Endothelial cell of umbilical vein (primary cell): ENCODE measurements at regions not wholly inside any gene's neighbourhood (a gene's known extent, or its start where the extent isn't known, plus 50 kb on each side); places are given as distances from the start of the nearest gene placed in this dataset.

Experiments used
- BruUV-seq: library from RNA; stranded (reverse); fragments of 400-500 nt; replicated peaks from 2 replicates; lab custom pipeline; 2021; lab: Mats Ljungman, UMichigan
- CTCF ChIA-PET: fragments of 300-600, 350-600 bp; sonication (Branson Sonifier 250); formaldehyde crosslinking; loops from one replicate; lab custom pipeline; 2021; ENCODE audit warnings: antibody characterized with exemption, inconsistent platforms; lab: Charles Lee
- POLR2A ChIA-PET: fragments of 300-600, 350-600 bp; sonication (Branson Sonifier 250); formaldehyde crosslinking; loops from one replicate; lab custom pipeline; 2021; ENCODE audit warnings: antibody characterized with exemption, inconsistent platforms; lab: Charles Lee
- DNase-seq: peaks from one replicate; pipeline ENCODE4 v3.0.0-alpha.2; 2011; ENCODE audit warnings: low read depth, low spot score
- FAIRE-seq: peaks from 2 replicates; lab custom pipeline; 2011; peaks lifted over from hg19 to GRCh38; lab: Jason Lieb, UNC
- H2AFZ ChIP-seq: 2 replicates; pipeline ENCODE4 v1.6.0; 2012; ENCODE audit warnings: low read depth, low read length, control low read depth, inconsistent platforms
- H3K27ac ChIP-seq: 2 replicates; pipeline ENCODE4 v1.5.1; 2011; ENCODE audit warnings: low read depth, mild to moderate bottlenecking, control low read depth, low read length, moderate library complexity; ENCODE audit not compliant: insufficient read depth
- H3K27me3 ChIP-seq, 2 experiments: 2 replicates each; pipeline versions ENCODE4 v1.6.0 to v1.6.1; 2011; ENCODE audit warnings: low read length in 2 of 2, mixed read lengths in 1 of 2; ENCODE audit not compliant: control insufficient read depth in 2 of 2, insufficient read depth in 2 of 2
- H3K36me3 ChIP-seq, 2 experiments: 2 replicates in 1 of 2; 3 replicates in 1 of 2; pipeline ENCODE4 v1.5.1; 2011; ENCODE audit warnings: low read length in 2 of 2, mild to moderate bottlenecking in 1 of 2, moderate library complexity in 1 of 2; ENCODE audit not compliant: control insufficient read depth in 2 of 2, insufficient read depth in 2 of 2; ENCODE audit errors: extremely low read depth in 1 of 2
- H3K4me1 ChIP-seq: 3 replicates; pipeline ENCODE4 v1.5.1; 2011; ENCODE audit warnings: mild to moderate bottlenecking, low read length; ENCODE audit not compliant: control insufficient read depth, insufficient read depth; ENCODE audit errors: extremely low read depth
- H3K4me2 ChIP-seq: 2 replicates; pipeline ENCODE4 v1.6.1; 2011; ENCODE audit warnings: low read length, control low read depth, mixed read lengths; ENCODE audit not compliant: insufficient read depth
- H3K4me3 ChIP-seq, 3 experiments: fragments of 200-600 bp in 1 of 3; sonication (generic), shearing (Covaris generic) in 1 of 3; replicated peaks in 1 of 3; 2 replicates each; pipeline ENCODE4 v1.5.1; 2011 to 2016; ENCODE audit warnings: control low read depth in 3 of 3, low read length in 3 of 3, mild to moderate bottlenecking in 2 of 3, inconsistent platforms in 1 of 3, low read depth in 1 of 3, moderate library complexity in 1 of 3; ENCODE audit not compliant: insufficient read depth in 1 of 3
- H3K79me2 ChIP-seq: 2 replicates; pipeline ENCODE4 v1.6.0; 2012; ENCODE audit warnings: low read length, inconsistent platforms; ENCODE audit not compliant: control insufficient read depth, insufficient read depth
- H3K9ac ChIP-seq: replicated peaks from 2 replicates; pipeline ENCODE3; 2011; ENCODE audit warnings: low read length, control low read depth; ENCODE audit not compliant: insufficient read depth; ENCODE audit errors: extremely low read depth
- H3K9me1 ChIP-seq: replicated peaks from 3 replicates; pipeline ENCODE4 v1.6.0; 2011; ENCODE audit warnings: mild to moderate bottlenecking, low read length; ENCODE audit not compliant: control insufficient read depth, insufficient read depth; ENCODE audit errors: extremely low read depth
- H3K9me3 ChIP-seq: replicated peaks from 2 replicates; pipeline ENCODE4 v1.5.1; 2012; ENCODE audit warnings: low read length, inconsistent platforms; ENCODE audit not compliant: control insufficient read depth, insufficient read depth
- H4K20me1 ChIP-seq: replicated peaks from 2 replicates; pipeline ENCODE3; 2011; ENCODE audit warnings: mild to moderate bottlenecking, low read length; ENCODE audit not compliant: control insufficient read depth, insufficient read depth; ENCODE audit errors: extremely low read depth
- EZH2 ChIP-seq: IDR thresholded peaks from 2 replicates; pipeline ENCODE4 v1.6.1; 2012; ENCODE audit warnings: borderline replicate concordance, low read depth, mild to moderate bottlenecking, moderate library complexity, low read length, inconsistent platforms; ENCODE audit not compliant: severe bottlenecking
- FOS ChIP-seq: IDR thresholded peaks from 2 replicates; pipeline ENCODE4 v1.6.1; 2011; ENCODE audit warnings: mild to moderate bottlenecking, low read length, moderate library complexity, borderline replicate concordance; ENCODE audit not compliant: insufficient read depth
- GATA2 ChIP-seq: IDR thresholded peaks from 2 replicates; pipeline ENCODE4 v1.7.0; 2011; ENCODE audit warnings: low read depth, mild to moderate bottlenecking, moderate library complexity, mixed read lengths, low read length; ENCODE audit not compliant: insufficient read length, insufficient read depth
- JUN ChIP-seq: IDR thresholded peaks from 2 replicates; pipeline ENCODE4 v1.6.1; 2011; ENCODE audit warnings: borderline replicate concordance, low read depth; ENCODE audit not compliant: insufficient read length, insufficient read depth
- MYC ChIP-seq: IDR thresholded peaks from one replicate; pipeline ENCODE4 v1.6.1; 2011; ENCODE audit warnings: mild to moderate bottlenecking, low read depth, low read length
- POLR2A ChIP-seq: IDR thresholded peaks from 2 replicates; pipeline ENCODE4 v1.6.1; 2012; ENCODE audit warnings: low read depth, mild to moderate bottlenecking, control low read depth, low read length
- POLR2AphosphoS5 ChIP-seq: IDR thresholded peaks from 2 replicates; pipeline ENCODE4 v1.6.1; 2012; ENCODE audit warnings: low read depth, mild to moderate bottlenecking, control low read depth, low read length, moderate library complexity; ENCODE audit not compliant: insufficient read depth
- dilution Hi-C: fragments of 300-500 bp; cut with MboI; formaldehyde crosslinking; loops from one replicate; pipeline ENCODE4 v1.15.0; 2019; ENCODE audit warnings: low sequenced_read_pairs; ENCODE audit not compliant: extremely low pct_ligation_motif_present
- intact Hi-C: fragments of 100-400 bp; cut with micrococcal nuclease; formaldehyde crosslinking; loops from one replicate; pipeline ENCODE4 v1.10.0; 2022
- TF ChIP-seq, protein P1 (sequence below), 2 donors: IDR thresholded peaks; 1 replicate in 1 of 2; 2 replicates in 1 of 2; pipeline ENCODE4 v1.5.1; 2011; ENCODE audit warnings: low read length in 2 of 2, mild to moderate bottlenecking in 2 of 2, moderate library complexity in 2 of 2, control low read depth in 1 of 2, inconsistent platforms in 1 of 2, low read depth in 1 of 2; ENCODE audit not compliant: insufficient read depth in 1 of 2; ENCODE audit errors: extremely low read depth in 1 of 2
- TF ChIP-seq, protein P2 (sequence below): IDR thresholded peaks from 2 replicates; pipeline ENCODE4 v1.6.1; 2011; ENCODE audit not compliant: insufficient read depth, insufficient read length

DNA sequence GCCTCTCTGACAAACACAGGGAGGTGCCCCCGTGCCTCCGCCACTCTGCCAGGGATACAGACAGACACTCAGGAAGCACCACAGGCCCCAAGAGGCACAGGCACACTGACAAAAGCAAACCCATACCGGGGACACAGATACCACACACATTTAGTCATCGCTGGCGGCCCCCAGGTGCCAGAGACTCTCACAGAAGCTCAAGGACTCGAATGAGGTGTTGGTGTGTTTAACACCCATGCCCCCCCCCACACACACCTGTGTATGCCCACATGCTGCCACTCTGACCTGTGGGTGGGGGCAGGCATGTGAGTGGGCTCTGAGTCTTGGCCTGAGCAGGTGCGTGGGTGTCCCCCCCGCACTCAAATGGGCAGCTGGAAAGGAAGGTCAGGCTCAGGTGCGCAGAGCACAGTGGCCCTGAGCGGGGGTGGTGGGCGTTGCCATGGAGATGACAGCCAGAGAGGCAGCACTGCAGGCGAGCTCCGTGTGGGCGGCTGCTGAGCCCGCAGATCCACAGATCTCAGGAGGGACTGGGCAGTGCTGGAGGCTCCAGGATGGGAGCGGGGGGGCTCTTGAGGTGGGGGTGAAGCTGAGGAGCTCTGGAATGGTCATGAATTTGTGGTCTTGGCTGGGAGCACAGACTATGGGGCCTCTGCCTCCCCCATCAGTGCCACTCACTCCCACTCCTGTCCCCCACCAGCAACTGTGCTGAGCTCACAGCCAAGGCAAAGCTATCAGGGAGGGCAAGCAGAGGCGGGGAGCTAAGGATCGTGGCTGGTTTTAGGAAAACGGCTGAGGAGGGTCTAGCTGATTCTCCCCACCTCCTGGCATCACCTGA is 73.9 kb upstream of the TAF1B start:
- Histone ChIP-seq H3K79me2 (no peaks in the 10 kb centered on the region), H3K9me3 (no peaks in the 10 kb centered on the region), H3K27ac (no peak overlapping the region), H3K4me3 (no peak overlapping the region), H3K9me1 (no peaks in the 10 kb centered on the region), H4K20me1 (no peaks in the 10 kb centered on the region), H3K4me2 (no peak overlapping the region), H3K4me1 (no peaks in the 10 kb centered on the region), H2AFZ (no peak overlapping the region), H3K27me3 (peaks cover 0 to 9% of the 10 kb centered on the region in 2 experiments), H3K9ac (no peak overlapping the region), H3K36me3 (no peaks in the 10 kb centered on the region)
- ChIA-PET POLR2A (no interaction called here), CTCF (interaction anchor here (0.8 to 5.1 kb wide), 28 partner anchors 8 to 679 kb away, joined by 3 to 59 read pairs (median 9); partner anchors contain the start of genes ADAM17, ODC1, TAF1B and YWHAQ)
- dilution Hi-C loops = no loop called here
- no TSS peak for BruUV-seq
- intact Hi-C loops = no loop called here
- no peak for FAIRE-seq
- TF ChIP-seq MYC (no peak), JUN (no peak), EZH2 (no peak), GATA2 (no peak), POLR2A (no peak), POLR2AphosphoS5 (no peak), FOS (no peak)
- TF ChIP-seq, protein P1, sequence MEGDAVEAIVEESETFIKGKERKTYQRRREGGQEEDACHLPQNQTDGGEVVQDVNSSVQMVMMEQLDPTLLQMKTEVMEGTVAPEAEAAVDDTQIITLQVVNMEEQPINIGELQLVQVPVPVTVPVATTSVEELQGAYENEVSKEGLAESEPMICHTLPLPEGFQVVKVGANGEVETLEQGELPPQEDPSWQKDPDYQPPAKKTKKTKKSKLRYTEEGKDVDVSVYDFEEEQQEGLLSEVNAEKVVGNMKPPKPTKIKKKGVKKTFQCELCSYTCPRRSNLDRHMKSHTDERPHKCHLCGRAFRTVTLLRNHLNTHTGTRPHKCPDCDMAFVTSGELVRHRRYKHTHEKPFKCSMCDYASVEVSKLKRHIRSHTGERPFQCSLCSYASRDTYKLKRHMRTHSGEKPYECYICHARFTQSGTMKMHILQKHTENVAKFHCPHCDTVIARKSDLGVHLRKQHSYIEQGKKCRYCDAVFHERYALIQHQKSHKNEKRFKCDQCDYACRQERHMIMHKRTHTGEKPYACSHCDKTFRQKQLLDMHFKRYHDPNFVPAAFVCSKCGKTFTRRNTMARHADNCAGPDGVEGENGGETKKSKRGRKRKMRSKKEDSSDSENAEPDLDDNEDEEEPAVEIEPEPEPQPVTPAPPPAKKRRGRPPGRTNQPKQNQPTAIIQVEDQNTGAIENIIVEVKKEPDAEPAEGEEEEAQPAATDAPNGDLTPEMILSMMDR (IDR thresholded peaks at IDR 0.05; ENCODE audit: extremely low read depth in 1 of 2, insufficient read depth in 1 of 2, low read depth in 1 of 2, low read length in 2 of 2) = no peak
- TF ChIP-seq, protein P2, sequence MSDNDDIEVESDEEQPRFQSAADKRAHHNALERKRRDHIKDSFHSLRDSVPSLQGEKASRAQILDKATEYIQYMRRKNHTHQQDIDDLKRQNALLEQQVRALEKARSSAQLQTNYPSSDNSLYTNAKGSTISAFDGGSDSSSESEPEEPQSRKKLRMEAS = no peak
- DNase-seq = no peak
